MM.1S (cell line): ENCODE measurements at regions not wholly inside any gene's neighbourhood (a gene's known extent, or its start where the extent isn't known, plus 50 kb on each side); places are given as distances from the start of the nearest gene placed in this dataset.

Experiments
- EZH2 ChIP-seq: fragments of 300-600 bp; sonication (generic); optimal IDR thresholded peaks from 2 replicates; pipeline ENCODE3; 2017; ENCODE audit warnings: low read depth, mild to moderate bottlenecking, antibody characterized with exemption, low read length, mixed read lengths
- EZH2phosphoT487 ChIP-seq: fragments of 300-600 bp; sonication (generic); IDR thresholded peaks from 2 replicates; pipeline ENCODE4 v1.6.1; 2018; ENCODE audit warnings: antibody characterized with exemption, low read length
- TF ChIP-seq, protein P1 (sequence below): fragments of 300-600 bp; sonication (generic); IDR thresholded peaks from 2 replicates; pipeline ENCODE4 v1.5.1; 2016; ENCODE audit warnings: antibody characterized with exemption, low read length, mixed read lengths

DNA sequence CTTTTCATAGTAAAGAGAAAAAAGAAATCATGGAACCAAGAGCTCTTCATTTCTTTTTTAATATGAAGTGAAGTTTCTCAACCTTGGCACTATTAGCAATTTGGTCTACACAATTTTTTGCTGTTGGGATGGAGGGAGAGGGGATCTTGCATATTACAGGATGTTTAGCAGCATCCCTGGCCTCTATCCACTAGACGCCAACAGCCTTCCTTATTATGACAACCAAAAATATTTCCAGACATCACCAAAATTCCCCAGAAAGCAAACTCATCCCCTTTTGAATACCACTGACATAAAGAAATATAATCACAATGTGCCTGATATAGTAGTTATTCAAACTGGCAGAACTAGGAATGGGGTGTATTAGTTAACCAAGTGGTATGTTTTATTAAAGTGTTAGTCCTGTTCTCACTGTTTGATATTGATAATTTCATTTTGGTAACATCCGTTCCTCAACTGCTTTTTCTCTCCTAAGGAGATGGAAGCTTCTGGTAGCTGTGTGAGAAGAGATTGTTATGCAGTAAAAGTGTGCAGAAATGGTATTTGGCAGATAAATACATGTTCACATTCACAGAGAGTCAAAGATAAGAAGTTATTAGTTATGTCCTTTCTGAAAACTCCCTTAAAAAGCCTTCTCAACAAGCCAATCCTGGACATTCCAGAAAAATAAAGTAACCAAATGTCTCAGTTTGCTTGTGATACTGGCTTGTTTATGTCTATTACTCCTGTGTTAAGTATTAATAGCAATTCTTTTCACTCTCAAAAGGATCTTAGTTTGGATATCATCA lies 699.9 kb downstream of the C12orf50 start:
- TF ChIP-seq, protein P1, sequence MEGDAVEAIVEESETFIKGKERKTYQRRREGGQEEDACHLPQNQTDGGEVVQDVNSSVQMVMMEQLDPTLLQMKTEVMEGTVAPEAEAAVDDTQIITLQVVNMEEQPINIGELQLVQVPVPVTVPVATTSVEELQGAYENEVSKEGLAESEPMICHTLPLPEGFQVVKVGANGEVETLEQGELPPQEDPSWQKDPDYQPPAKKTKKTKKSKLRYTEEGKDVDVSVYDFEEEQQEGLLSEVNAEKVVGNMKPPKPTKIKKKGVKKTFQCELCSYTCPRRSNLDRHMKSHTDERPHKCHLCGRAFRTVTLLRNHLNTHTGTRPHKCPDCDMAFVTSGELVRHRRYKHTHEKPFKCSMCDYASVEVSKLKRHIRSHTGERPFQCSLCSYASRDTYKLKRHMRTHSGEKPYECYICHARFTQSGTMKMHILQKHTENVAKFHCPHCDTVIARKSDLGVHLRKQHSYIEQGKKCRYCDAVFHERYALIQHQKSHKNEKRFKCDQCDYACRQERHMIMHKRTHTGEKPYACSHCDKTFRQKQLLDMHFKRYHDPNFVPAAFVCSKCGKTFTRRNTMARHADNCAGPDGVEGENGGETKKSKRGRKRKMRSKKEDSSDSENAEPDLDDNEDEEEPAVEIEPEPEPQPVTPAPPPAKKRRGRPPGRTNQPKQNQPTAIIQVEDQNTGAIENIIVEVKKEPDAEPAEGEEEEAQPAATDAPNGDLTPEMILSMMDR: no peak
- TF ChIP-seq EZH2phosphoT487 (no peak), EZH2 (no peak)
